ENCODE measurements at regions not wholly inside any gene's neighbourhood (a gene's known extent, or its start where the extent isn't known, plus 50 kb on each side); places are given as distances from the start of the nearest gene placed in this dataset.

- no peaks in the 10 kb centered on the region for H4K20me1 ChIP-seq
Measured at GRCh38 chr9:31774571-31774970, 609.9 kb upstream of the ACO1 start.

GRCh38 chr9:31776471-31776870 lies 608.0 kb upstream of the ACO1 start:
- Histone ChIP-seq H3K27me3 (no peaks in the 10 kb centered on the region), H3K4me2 (no peak overlapping the region), H3K9me3 (replicated peaks in 1 of 11) (peaks cover 29 to 38% (median 33%) of the 10 kb centered on the region in 11 experiments), H3K9ac (no peak overlapping the region), H3K27ac (no peak overlapping the region), H3K36me3 (no peaks in the 10 kb centered on the region), H3K4me3 (no peak overlapping the region), H3K4me1 (no peaks in the 10 kb centered on the region), H4K20me1 (no peaks in the 10 kb centered on the region)
- no peak for TF ChIP-seq Cebpa-rat (IDR thresholded peaks at IDR 0.05)

More at GRCh38 chr9:31774571-31774970, 609.9 kb upstream of the ACO1 start:
- Histone ChIP-seq H3K36me3 (no peaks in the 10 kb centered on the region), H3K9me3 (replicated peaks in 1 of 11) (peaks cover 18 to 32% (median 25%) of the 10 kb centered on the region in 11 experiments), H3K4me2 (no peak overlapping the region), H3K27ac (no peak overlapping the region), H3K4me3 (no peak overlapping the region), H3K27me3 (no peaks in the 10 kb centered on the region), H3K4me1 (no peaks in the 10 kb centered on the region), H3K9ac (no peak overlapping the region)
- no peak for TF ChIP-seq Cebpa-rat (IDR thresholded peaks at IDR 0.05)

DNA sequence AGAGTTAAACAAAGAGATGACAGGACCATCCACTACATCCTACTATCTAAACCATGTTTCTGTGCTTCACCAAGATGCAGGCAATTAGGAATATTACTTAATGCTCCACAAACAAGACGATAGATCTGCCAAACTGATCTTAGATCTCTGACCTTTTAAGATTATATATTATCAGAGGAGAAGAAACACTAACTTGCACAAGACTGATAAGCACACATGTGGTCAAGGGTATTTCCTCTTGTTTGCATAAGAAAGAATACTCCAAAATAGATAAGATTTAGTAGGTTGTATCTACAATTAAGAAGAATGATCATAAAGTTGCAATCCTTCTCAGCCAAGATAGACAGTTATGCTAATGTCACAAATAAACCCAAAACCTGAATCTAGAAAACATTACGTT lies 601.0 kb upstream of the ACO1 start:
- Histone ChIP-seq H3K9ac (no peak overlapping the region), H4K20me1 (no peaks in the 10 kb centered on the region), H3K4me1 (no peaks in the 10 kb centered on the region), H3K36me3 (no peaks in the 10 kb centered on the region), H3K27ac (no peak overlapping the region), H3K4me3 (no peak overlapping the region), H3K27me3 (no peaks in the 10 kb centered on the region), H3K9me3 (replicated peaks in 1 of 11) (peaks cover 26 to 33% (median 31%) of the 10 kb centered on the region in 11 experiments), H3K4me2 (no peak overlapping the region)
- TF ChIP-seq Cebpa-rat (IDR thresholded peaks at IDR 0.05) = no peak

GRCh38 chr9:31790720-31791119 lies 593.7 kb upstream of the ACO1 start:
- no peak overlapping the region for H3K27ac ChIP-seq
- no peak overlapping the region for H3K4me3 ChIP-seq
- no peaks in the 10 kb centered on the region for H3K9me3 ChIP-seq (replicated peaks in 1 of 11)
- no peak overlapping the region for H3K4me2 ChIP-seq
- no peaks in the 10 kb centered on the region for H4K20me1 ChIP-seq
- no peak overlapping the region for H3K9ac ChIP-seq
- H3K27me3 ChIP-seq = no peaks in the 10 kb centered on the region
- no peak for TF ChIP-seq Cebpa-rat (IDR thresholded peaks at IDR 0.05)
- no peaks in the 10 kb centered on the region for H3K4me1 ChIP-seq
- no peaks in the 10 kb centered on the region for H3K36me3 ChIP-seq

- Histone ChIP-seq H4K20me1 (no peaks in the 10 kb centered on the region), H3K9ac (no peak overlapping the region), H3K4me3 (no peak overlapping the region), H3K4me2 (no peak overlapping the region; a peak in 1 of 22 replicates), H3K4me1 (peaks cover 0 to 16% (median 0%) of the 10 kb centered on the region in 10 experiments; a peak in 5 of 20 replicates), H3K27ac (no peak overlapping the region), H3K36me3 (no peaks in the 10 kb centered on the region), H3K9me3 (replicated peaks in 1 of 11) (peaks cover 0 to 7% (median 0%) of the 10 kb centered on the region in 11 experiments; a peak in 3 of 22 replicates), H3K27me3 (no peaks in the 10 kb centered on the region)
- no peak for TF ChIP-seq Cebpa-rat (IDR thresholded peaks at IDR 0.05)
Measured at GRCh38 chr9:31799953-31800609, 584.4 kb upstream of the ACO1 start.

DNA sequence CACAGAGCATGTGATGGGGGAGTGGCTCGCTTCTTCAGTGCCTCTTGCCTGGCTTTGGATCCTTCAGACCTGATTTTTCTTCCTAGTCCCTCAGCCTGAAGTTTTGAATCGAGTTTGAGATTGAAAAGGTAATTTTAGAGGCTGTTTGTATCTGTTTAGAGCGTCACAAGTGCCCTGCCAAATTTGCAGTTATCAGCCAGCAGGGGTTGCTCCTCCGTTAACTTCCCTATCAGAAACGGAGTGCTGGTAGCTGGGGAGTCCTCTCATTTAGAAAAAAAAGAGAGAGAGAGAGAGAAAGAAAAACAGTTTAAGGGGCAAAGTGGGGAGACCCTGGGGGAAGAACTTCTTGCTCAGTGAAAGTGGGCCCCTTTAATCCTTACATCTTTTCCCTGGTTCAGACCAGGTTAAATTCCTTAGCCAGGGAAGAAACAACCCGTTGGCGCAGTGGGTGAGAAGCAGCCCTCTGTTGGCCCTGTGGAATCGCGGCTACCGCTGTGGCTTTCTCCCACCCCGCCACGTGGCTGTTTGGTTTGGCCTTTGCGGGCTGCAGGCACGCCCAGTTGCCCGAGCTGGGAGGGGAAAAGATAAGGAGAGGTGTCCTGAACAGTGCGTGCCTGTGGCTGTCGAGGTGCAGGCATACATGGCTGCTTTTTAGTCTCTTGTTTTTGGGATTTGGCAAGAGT lies 576.7 kb upstream of the ACO1 start:
- no peak overlapping the region for H3K4me2 ChIP-seq
- no peak for TF ChIP-seq Cebpa-rat (IDR thresholded peaks at IDR 0.05)

GRCh38 chr9:31808766-31809165 lies 575.7 kb upstream of the ACO1 start:
- Histone ChIP-seq H3K4me1 (no peaks in the 10 kb centered on the region), H3K4me2 (no peak overlapping the region), H3K4me3 (no peak overlapping the region), H3K27me3 (no peaks in the 10 kb centered on the region), H3K36me3 (no peaks in the 10 kb centered on the region), H3K27ac (no peak overlapping the region), H4K20me1 (no peaks in the 10 kb centered on the region), H3K9me3 (replicated peaks in 1 of 11) (peaks cover 0 to 13% (median 5%) of the 10 kb centered on the region in 11 experiments; a peak in 7 of 22 replicates), H3K9ac (no peak overlapping the region)
- TF ChIP-seq Cebpa-rat (IDR thresholded peaks at IDR 0.05) = no peak

More for the DNA sequence above, 576.7 kb upstream of the ACO1 start:
- H3K9me3 ChIP-seq (replicated peaks in 1 of 11) = peaks cover 0 to 13% (median 4%) of the 10 kb centered on the region in 11 experiments; a peak in 7 of 22 replicates
- no peaks in the 10 kb centered on the region for H3K36me3 ChIP-seq
- H3K27ac ChIP-seq = no peak overlapping the region
- H3K9ac ChIP-seq = no peak overlapping the region
- no peaks in the 10 kb centered on the region for H4K20me1 ChIP-seq
- no peaks in the 10 kb centered on the region for H3K27me3 ChIP-seq
- H3K4me1 ChIP-seq = no peaks in the 10 kb centered on the region
- H3K4me3 ChIP-seq = no peak overlapping the region

- H3K4me3 ChIP-seq = no peak overlapping the region
- peaks cover 17 to 22% (median 19%) of the 10 kb centered on the region in 11 experiments for H3K9me3 ChIP-seq (replicated peaks in 1 of 11)
- H3K27me3 ChIP-seq = no peaks in the 10 kb centered on the region
- TF ChIP-seq Cebpa-rat (IDR thresholded peaks at IDR 0.05) = no peak
- H3K4me1 ChIP-seq = no peaks in the 10 kb centered on the region
- no peaks in the 10 kb centered on the region; a peak in 1 of 22 replicates for H3K36me3 ChIP-seq
- H3K9ac ChIP-seq = no peak overlapping the region
- no peaks in the 10 kb centered on the region for H4K20me1 ChIP-seq
- no peak overlapping the region for H3K4me2 ChIP-seq
- no peak overlapping the region for H3K27ac ChIP-seq
Measured at GRCh38 chr9:31820426-31820825, 564.0 kb upstream of the ACO1 start.

GRCh38 chr9:31821583-31821982 lies 562.9 kb upstream of the ACO1 start:
- Histone ChIP-seq H3K9ac (no peak overlapping the region), H3K4me2 (no peak overlapping the region), H4K20me1 (no peaks in the 10 kb centered on the region), H3K4me1 (no peaks in the 10 kb centered on the region), H3K4me3 (no peak overlapping the region), H3K36me3 (no peaks in the 10 kb centered on the region; a peak in 1 of 22 replicates), H3K27ac (no peak overlapping the region), H3K9me3 (replicated peaks in 1 of 11) (peaks cover 17 to 22% (median 19%) of the 10 kb centered on the region in 11 experiments), H3K27me3 (no peaks in the 10 kb centered on the region)
- TF ChIP-seq Cebpa-rat (IDR thresholded peaks at IDR 0.05) = no peak
